ENCODE measurements at regions not wholly inside any gene's neighbourhood (a gene's known extent, or its start where the extent isn't known, plus 50 kb on each side); places are given as distances from the start of the nearest gene placed in this dataset.

DNA sequence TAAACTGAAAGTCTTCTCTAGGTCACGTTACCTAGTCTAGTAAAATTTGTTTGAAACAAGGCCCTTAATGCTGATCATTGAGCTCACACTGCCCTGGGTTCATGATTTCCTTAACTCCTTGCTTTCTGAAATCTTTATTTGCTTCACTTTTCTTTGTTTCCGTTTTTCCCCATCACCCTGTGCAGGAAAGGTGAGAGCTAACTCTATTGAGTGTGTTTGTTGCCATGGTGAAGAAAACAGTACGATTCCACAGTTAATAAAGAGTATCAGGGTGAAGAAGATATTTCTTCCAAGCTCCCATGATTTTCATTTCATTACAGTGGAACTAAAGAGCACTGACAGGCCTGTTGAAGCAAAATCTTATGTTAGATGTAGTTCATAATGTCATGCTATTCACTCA, 276.2 kb downstream of the RAP2B start:
- TF ChIP-seq EZH2 (IDR thresholded peaks at IDR 0.05; ENCODE audit: low read length) (no peak), CTCF (optimal IDR thresholded peaks at IDR 0.05 in 1 of 3, IDR thresholded peaks at IDR 0.05 in 1 of 3, conservative IDR thresholded peaks at IDR 0.05 in 1 of 3; ENCODE audit: extremely low read depth in 1 of 3, insufficient read depth in 2 of 3, low read length in 3 of 3) (no peak)
